Cardiac fibroblast (primary cell): ENCODE measurements at regions not wholly inside any gene's neighbourhood (a gene's known extent, or its start where the extent isn't known, plus 50 kb on each side); places are given as distances from the start of the nearest gene placed in this dataset.

Experiments
- DNase-seq, 2 donors: peaks; one replicate each; pipeline versions ENCODE4 v3.0.0 to v3.0.0-alpha.2; 2010; ENCODE audit warnings: low read depth in 2 of 2
- H3K4me3 ChIP-seq, 2 donors: replicated peaks in 1 of 2; 1 replicate in 1 of 2; 2 replicates in 1 of 2; pipeline ENCODE4 v1.5.1; 2011; ENCODE audit warnings: low read depth in 2 of 2, low read length in 2 of 2, mild to moderate bottlenecking in 2 of 2, moderate library complexity in 1 of 2
- TF ChIP-seq, protein P1 (sequence below): IDR thresholded peaks from one replicate; pipeline ENCODE4 v1.5.1; 2011; ENCODE audit warnings: low read depth, mild to moderate bottlenecking, low read length, inconsistent platforms

DNA sequence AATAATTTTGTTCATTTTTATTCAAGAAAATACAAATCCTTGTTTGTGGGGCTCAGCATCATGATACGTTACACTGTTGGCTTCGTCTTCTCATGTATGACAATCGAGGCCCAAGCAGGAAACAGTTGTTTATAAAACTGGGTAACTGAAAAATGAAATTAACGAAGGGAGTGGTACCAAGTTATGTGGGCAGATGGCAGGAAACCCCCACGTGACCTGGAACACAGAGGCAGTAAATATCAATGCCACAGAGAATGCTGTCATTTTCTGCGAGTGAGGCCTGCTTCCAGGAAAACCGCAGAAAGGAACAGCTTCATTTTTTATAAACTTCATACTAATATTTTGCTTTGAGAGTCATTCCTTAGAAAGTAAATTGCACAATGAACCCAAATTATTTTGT, 201.0 kb upstream of the ADARB2 start:
- TF ChIP-seq, protein P1, sequence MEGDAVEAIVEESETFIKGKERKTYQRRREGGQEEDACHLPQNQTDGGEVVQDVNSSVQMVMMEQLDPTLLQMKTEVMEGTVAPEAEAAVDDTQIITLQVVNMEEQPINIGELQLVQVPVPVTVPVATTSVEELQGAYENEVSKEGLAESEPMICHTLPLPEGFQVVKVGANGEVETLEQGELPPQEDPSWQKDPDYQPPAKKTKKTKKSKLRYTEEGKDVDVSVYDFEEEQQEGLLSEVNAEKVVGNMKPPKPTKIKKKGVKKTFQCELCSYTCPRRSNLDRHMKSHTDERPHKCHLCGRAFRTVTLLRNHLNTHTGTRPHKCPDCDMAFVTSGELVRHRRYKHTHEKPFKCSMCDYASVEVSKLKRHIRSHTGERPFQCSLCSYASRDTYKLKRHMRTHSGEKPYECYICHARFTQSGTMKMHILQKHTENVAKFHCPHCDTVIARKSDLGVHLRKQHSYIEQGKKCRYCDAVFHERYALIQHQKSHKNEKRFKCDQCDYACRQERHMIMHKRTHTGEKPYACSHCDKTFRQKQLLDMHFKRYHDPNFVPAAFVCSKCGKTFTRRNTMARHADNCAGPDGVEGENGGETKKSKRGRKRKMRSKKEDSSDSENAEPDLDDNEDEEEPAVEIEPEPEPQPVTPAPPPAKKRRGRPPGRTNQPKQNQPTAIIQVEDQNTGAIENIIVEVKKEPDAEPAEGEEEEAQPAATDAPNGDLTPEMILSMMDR: no peak
- no peak overlapping the region for H3K4me3 ChIP-seq
- DNase-seq: no peak

DNA sequence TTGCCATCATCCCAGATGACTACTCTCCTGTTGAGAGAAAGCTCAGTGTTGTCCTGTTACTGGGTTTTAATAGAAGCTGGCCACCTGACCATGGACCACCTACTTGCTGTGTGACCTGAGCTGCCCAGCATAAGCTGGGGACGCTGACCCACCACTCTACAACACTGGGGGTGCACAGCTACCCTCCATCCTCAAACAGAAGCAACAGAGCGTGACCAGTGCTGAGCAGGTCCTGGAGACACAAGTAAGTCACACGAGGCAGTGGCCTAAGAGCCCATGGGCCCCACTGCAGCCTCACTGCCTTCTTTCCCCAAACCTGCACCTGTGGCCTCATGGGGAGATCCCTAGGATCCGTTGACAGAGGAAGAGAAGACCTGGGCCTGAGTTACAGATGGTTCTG, 198.6 kb upstream of the ADARB2 start:
- no peak for DNase-seq

DNA sequence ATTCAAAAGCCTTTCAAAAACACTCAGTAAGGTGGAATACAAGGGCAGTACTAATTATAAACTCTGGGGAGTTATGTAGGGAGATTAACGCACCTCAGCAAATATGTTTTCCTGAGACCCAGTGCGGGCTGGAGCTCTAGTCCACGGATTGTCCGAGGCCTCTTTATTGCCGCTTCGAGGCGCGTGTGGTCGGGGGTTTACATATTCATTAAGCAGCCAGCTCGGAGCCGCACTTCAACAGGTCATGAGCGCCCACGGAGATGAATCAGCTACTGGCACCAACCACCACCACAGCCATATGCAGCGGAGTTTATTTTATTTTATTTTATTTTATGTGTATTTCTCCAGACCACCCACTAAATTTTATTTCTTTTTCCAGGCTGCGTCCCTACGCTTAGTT, 195.9 kb upstream of the ADARB2 start:
- DNase-seq: no peak
- TF ChIP-seq, protein P1: no peak
- no peak overlapping the region for H3K4me3 ChIP-seq

More for the DNA sequence above, 198.6 kb upstream of the ADARB2 start:
- no peak overlapping the region for H3K4me3 ChIP-seq
- TF ChIP-seq, protein P1: no peak

DNA sequence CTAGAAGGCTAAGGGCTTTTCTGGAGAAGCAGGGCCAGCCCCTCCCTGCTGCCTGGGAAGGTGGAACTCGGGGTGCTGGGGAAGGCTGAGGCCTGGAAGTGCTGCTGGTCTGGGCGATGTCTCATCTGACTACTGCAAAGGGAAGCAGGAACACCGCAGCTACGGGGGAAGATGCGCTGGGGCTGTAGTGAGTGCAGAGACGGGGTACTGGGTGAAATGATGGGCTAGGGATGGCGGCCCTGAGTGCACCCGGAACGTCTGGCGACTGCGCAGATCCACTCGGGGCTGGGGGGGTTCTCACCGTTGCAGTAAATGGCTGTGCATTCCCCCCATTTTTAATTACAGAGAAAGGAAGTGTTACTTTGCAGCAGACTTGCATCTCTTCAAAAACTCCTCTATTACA, 195.4 kb upstream of the ADARB2 start:
- no peak overlapping the region for H3K4me3 ChIP-seq

DNA sequence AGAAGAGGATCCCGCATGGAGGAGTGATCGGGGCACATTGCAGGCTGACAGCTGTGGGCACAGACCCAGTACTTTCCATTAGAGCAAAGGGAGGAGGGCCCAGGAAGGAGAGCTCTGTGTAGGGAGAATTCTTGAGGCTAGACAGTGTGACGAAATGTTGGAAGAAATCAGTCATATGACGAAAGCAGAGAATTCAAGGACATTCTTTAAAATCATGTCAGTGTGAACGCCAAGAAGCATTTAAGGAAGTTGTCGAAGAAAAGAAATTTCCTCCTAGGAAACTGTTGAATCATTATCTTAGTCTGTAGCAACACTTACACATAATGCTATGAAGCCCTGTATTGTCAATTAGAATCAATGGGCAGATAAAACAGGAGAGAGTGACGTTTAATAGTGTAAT, 191.3 kb upstream of the ADARB2 start:
- TF ChIP-seq, protein P1: no peak
- H3K4me3 ChIP-seq: no peak overlapping the region
- DNase-seq: no peak

More for the DNA sequence above, 195.4 kb upstream of the ADARB2 start:
- TF ChIP-seq, protein P1: no peak
- DNase-seq: no peak

DNA sequence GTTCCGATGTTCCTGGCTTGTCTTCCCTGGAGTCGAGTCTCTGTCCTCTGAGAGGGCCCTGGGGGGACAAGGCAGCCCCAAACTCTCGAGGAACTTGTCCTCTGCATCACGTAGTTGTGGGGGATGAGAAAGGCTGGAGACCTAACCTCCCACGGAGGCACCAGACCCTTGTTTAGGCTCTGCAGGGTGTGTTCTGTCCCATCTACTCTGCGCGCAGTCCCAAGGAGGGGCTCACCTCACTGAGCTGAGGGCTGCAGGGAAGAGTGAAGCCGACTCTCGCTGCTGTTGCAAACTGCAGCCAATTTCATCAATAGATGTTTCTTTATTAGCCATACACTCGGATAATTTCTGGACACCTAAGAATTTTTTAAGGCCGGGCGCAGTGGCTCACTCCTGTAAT, 186.7 kb upstream of the ADARB2 start:
- no peak for DNase-seq
- TF ChIP-seq, protein P1: no peak
- no peak overlapping the region for H3K4me3 ChIP-seq

DNA sequence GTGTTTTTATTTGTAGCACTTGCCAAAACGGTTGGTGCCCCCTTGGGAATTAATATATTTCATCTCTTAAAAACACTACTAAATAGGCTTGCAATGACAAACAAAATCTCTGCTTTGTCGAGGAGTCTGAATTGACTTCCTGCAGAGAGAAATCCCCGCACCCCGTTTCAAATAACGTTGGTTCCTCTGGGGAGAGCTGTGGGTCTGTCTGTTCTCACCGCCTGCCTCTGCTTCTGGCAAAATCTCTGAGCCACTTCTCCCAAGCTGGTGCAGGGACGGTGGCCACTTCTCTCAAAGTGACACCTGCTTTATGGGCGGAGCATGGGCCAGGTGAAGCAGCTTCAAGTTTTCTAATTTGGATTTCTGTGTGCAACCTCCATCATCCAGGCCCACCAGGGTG, 186.3 kb upstream of the ADARB2 start:
- DNase-seq: no peak
- H3K4me3 ChIP-seq: no peak overlapping the region
- TF ChIP-seq, protein P1: no peak
